Osteoblast (primary cell): ENCODE measurements at regions not wholly inside any gene's neighbourhood (a gene's known extent, or its start where the extent isn't known, plus 50 kb on each side); places are given as distances from the start of the nearest gene placed in this dataset.

Source experiments
- DNase-seq: peaks from one replicate; pipeline ENCODE4 v3.0.0; 2011; ENCODE audit warnings: low spot score, mixed read lengths; ENCODE audit not compliant: insufficient read length; ENCODE audit errors: missing footprints
- H2AFZ ChIP-seq: 2 replicates; pipeline ENCODE4 v1.6.0; 2011; ENCODE audit warnings: mild to moderate bottlenecking, low read length
- H3K27ac ChIP-seq: 2 replicates; pipeline ENCODE4 v1.5.1; 2011; ENCODE audit warnings: mild to moderate bottlenecking, low read depth, low read length, moderate library complexity
- H3K27me3 ChIP-seq: 2 replicates; pipeline ENCODE4 v1.6.0; 2012; ENCODE audit warnings: mild to moderate bottlenecking, control low read depth, inconsistent platforms, low read length, moderate library complexity; ENCODE audit not compliant: insufficient read depth
- H3K36me3 ChIP-seq: 2 replicates; pipeline ENCODE4 v1.5.1; 2011; ENCODE audit warnings: mild to moderate bottlenecking, low read length, control low read depth, moderate library complexity; ENCODE audit not compliant: insufficient read depth
- H3K4me1 ChIP-seq: 2 replicates; pipeline ENCODE4 v1.5.1; 2011; ENCODE audit warnings: mild to moderate bottlenecking, low read length, control low read depth, moderate library complexity; ENCODE audit not compliant: insufficient read depth
- H3K4me2 ChIP-seq: 2 replicates; pipeline ENCODE4 v1.6.0; 2011; ENCODE audit warnings: mild to moderate bottlenecking, low read length; ENCODE audit not compliant: insufficient read depth
- H3K4me3 ChIP-seq: fragments of 200-600 bp; sonication (generic); 3 replicates; pipeline ENCODE4 v1.5.1; 2012; ENCODE audit warnings: mild to moderate bottlenecking, low read length, inconsistent platforms; ENCODE audit not compliant: insufficient read depth
- H3K79me2 ChIP-seq: 2 replicates; pipeline ENCODE4 v1.6.0; 2012; ENCODE audit warnings: mild to moderate bottlenecking, low read length, control low read depth, inconsistent platforms; ENCODE audit not compliant: insufficient read depth
- H3K9me3 ChIP-seq: 2 replicates; pipeline ENCODE4 v1.5.1; 2011; ENCODE audit warnings: low read depth, low read length, control low read depth
- H4K20me1 ChIP-seq: 2 replicates; pipeline ENCODE4 v1.6.0; 2012; ENCODE audit warnings: mild to moderate bottlenecking, low read length, control low read depth; ENCODE audit not compliant: insufficient read depth
- TF ChIP-seq, protein P1 (sequence below): IDR thresholded peaks from 2 replicates; pipeline ENCODE4 v1.5.1; 2011; ENCODE audit warnings: mild to moderate bottlenecking, low read depth, low read length, moderate library complexity; ENCODE audit errors: extremely low read depth

DNA sequence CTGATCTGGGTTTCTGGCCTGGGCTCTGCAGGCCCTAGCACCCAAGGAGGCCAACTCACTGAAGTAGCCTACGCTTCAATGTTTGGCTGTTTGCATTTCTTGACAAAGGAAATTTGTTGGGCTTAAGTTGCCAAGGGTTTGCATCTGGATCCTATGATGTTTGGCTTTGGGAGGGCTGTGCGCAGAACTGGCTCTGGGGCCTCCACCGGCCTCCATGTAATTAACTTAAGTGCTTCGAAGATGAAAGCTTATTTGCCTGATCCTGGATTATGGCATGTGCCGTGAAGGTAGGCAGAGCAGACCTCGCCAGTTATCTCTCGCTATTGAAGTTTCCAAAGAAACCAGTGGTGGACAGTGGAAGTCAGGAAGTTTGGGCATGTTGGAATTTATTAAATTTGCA is 124.3 kb upstream of the STX18 start:
- no peaks in the 10 kb centered on the region for H3K79me2 ChIP-seq
- DNase-seq, result no peak
- no peaks in the 10 kb centered on the region for H3K36me3 ChIP-seq
- H3K4me2 ChIP-seq, result no peak overlapping the region
- H3K9me3 ChIP-seq, result no peaks in the 10 kb centered on the region
- TF ChIP-seq, protein P1, sequence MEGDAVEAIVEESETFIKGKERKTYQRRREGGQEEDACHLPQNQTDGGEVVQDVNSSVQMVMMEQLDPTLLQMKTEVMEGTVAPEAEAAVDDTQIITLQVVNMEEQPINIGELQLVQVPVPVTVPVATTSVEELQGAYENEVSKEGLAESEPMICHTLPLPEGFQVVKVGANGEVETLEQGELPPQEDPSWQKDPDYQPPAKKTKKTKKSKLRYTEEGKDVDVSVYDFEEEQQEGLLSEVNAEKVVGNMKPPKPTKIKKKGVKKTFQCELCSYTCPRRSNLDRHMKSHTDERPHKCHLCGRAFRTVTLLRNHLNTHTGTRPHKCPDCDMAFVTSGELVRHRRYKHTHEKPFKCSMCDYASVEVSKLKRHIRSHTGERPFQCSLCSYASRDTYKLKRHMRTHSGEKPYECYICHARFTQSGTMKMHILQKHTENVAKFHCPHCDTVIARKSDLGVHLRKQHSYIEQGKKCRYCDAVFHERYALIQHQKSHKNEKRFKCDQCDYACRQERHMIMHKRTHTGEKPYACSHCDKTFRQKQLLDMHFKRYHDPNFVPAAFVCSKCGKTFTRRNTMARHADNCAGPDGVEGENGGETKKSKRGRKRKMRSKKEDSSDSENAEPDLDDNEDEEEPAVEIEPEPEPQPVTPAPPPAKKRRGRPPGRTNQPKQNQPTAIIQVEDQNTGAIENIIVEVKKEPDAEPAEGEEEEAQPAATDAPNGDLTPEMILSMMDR, result no peak
- peaks cover 16% of the 10 kb centered on the region for H3K4me1 ChIP-seq
- H4K20me1 ChIP-seq, result no peaks in the 10 kb centered on the region
- H2AFZ ChIP-seq, result no peak overlapping the region
- H3K4me3 ChIP-seq, result no peak overlapping the region
- no peak overlapping the region for H3K27ac ChIP-seq
- H3K27me3 ChIP-seq, result peaks cover 23% of the 10 kb centered on the region

DNA sequence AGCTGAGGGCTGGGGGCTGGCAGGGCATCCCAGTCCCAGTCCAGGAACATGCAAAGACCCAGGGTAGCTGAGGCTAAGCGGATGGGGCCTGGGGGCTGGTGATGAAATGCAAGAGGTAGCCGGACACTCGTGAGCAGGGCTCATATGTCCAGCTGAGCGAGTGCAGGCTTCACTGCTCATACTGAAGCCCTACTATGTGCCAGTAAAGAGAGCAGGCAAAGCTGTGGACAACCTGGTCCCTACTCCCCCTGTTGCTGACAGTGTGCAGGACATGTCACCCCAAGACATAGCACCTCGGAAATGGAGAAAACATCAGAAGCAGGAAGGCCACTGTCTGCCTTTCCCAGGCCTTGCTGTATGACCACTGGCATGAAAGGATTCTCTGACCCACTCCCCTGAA is 122.4 kb upstream of the STX18 start:
- peaks cover 27% of the 10 kb centered on the region for H3K4me1 ChIP-seq
- H3K4me2 ChIP-seq, result no peak overlapping the region
- H3K27me3 ChIP-seq, result peaks cover 23% of the 10 kb centered on the region
- H2AFZ ChIP-seq, result no peak overlapping the region
- no peak for DNase-seq
- no peak overlapping the region for H3K4me3 ChIP-seq
- no peaks in the 10 kb centered on the region for H4K20me1 ChIP-seq
- H3K27ac ChIP-seq, result no peak overlapping the region
- H3K9me3 ChIP-seq, result no peaks in the 10 kb centered on the region
- H3K36me3 ChIP-seq, result no peaks in the 10 kb centered on the region
- TF ChIP-seq, protein P1, result no peak
- H3K79me2 ChIP-seq, result no peaks in the 10 kb centered on the region

DNA sequence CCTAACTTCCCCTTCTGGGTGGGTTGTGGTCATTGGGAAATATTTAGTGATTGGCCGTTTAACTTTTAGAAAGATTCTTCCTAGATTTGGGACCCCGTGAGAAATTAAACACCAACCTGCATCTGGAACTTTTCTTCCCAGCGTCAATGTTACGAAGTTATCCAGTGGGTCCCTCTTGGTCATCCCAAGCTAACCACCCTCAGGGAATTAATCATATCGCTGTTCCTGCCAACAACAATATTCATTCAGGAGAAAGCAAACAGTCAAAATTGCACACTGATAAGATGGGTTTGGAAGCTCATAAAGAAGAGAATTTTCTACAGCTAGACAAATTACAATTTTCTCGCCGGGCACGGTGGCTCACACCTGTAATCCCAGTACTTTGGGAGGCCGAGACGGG is 121.2 kb upstream of the STX18 start:
- peak; percentile 87 for DNase-seq
- H3K9me3 ChIP-seq, result no peaks in the 10 kb centered on the region
- no peak overlapping the region for H3K27ac ChIP-seq
- H3K79me2 ChIP-seq, result no peaks in the 10 kb centered on the region
- no peak overlapping the region for H2AFZ ChIP-seq
- peaks cover 23% of the 10 kb centered on the region for H3K27me3 ChIP-seq
- TF ChIP-seq, protein P1, result no peak
- no peaks in the 10 kb centered on the region for H3K36me3 ChIP-seq
- no peaks in the 10 kb centered on the region for H4K20me1 ChIP-seq
- peak overlapping the region; percentile 24 for H3K4me3 ChIP-seq
- H3K4me2 ChIP-seq, result peak overlapping the region; percentile 68
- H3K4me1 ChIP-seq, result peaks cover 27% of the 10 kb centered on the region

DNA sequence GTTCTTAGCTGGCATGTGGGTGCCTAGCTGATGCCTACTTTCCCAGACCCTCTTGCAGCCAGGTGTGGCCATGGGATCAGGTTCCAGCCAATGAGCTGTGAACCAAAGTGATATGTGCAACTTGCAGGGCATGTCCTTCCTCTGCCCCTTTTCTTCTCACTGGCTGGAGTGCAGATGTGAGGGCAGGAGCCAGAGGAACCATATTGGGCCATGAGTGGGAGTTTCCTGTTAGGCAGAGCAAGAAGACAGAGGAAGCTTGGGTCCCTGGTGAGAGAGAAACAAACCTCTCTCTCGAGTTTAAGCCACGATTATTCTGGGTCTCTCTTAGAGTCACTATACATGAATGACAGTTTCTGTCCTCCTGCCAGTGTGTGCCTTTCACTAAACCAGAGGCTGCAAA is 120.4 kb upstream of the STX18 start:
- no peaks in the 10 kb centered on the region for H3K79me2 ChIP-seq
- H3K4me3 ChIP-seq, result no peak overlapping the region
- H3K27me3 ChIP-seq, result peaks cover 18% of the 10 kb centered on the region
- H3K27ac ChIP-seq, result no peak overlapping the region
- peaks cover 27% of the 10 kb centered on the region for H3K4me1 ChIP-seq
- H2AFZ ChIP-seq, result no peak overlapping the region
- TF ChIP-seq, protein P1, result no peak
- H4K20me1 ChIP-seq, result no peaks in the 10 kb centered on the region
- no peak overlapping the region for H3K4me2 ChIP-seq
- H3K9me3 ChIP-seq, result no peaks in the 10 kb centered on the region
- no peak for DNase-seq
- H3K36me3 ChIP-seq, result no peaks in the 10 kb centered on the region
